ENCODE measurements at regions not wholly inside any gene's neighbourhood (a gene's known extent, or its start where the extent isn't known, plus 50 kb on each side); places are given as distances from the start of the nearest gene placed in this dataset.
A peak's percentile ranks its signal among the peaks of the same experiment; 100 is the strongest.

GRCh38 chr2:228652366-228652765, 470.9 kb upstream of the SPHKAP start:
- intact Hi-C loops (cut with DNase I) = no loop called here
- DNase-seq (no peak), ATAC-seq (no peak)
- Histone ChIP-seq H3K4me3 (no peak overlapping the region), H3K27me3 (ENCODE audit: insufficient read depth in 3 of 3, low read length in 2 of 3) (no peaks in the 10 kb centered on the region), H3K27ac (no peak overlapping the region), H3K36me3 (ENCODE audit: insufficient read depth in 1 of 2, low read depth in 1 of 2) (no peaks in the 10 kb centered on the region), H3K4me1 (no peaks in the 10 kb centered on the region), H3K9me3 (no peaks in the 10 kb centered on the region)
- TF ChIP-seq CTCF (IDR thresholded peaks at IDR 0.05) = no peak
- 55 to 68% (median 63%) methylated on average over 3 of the region's 3 CpGs for WGBS, 3 donors

- Histone ChIP-seq H3K4me3 (no peak overlapping the region), H3K27ac (no peak overlapping the region), H3K4me1 (no peaks in the 10 kb centered on the region), H3K27me3 (ENCODE audit: insufficient read depth in 3 of 3, low read length in 2 of 3) (no peaks in the 10 kb centered on the region), H3K36me3 (ENCODE audit: insufficient read depth in 1 of 2, low read depth in 1 of 2) (no peaks in the 10 kb centered on the region), H3K9me3 (no peaks in the 10 kb centered on the region)
- no peak for ATAC-seq
- TF ChIP-seq CTCF (IDR thresholded peaks at IDR 0.05) = no peak
- intact Hi-C loops (cut with DNase I) = no loop called here
- no peak for DNase-seq
- WGBS, 3 donors = 48 to 54% (median 49%) methylated on average over 2 of the region's 2 CpGs
These were observed 468.4 kb upstream of the SPHKAP start for GRCh38 chr2:228649876-228650275.

- H3K27ac ChIP-seq = no peak overlapping the region
- no peak overlapping the region for H3K4me3 ChIP-seq
- no peaks in the 10 kb centered on the region for H3K9me3 ChIP-seq
- H3K4me1 ChIP-seq = no peaks in the 10 kb centered on the region
- H3K27me3 ChIP-seq (ENCODE audit: insufficient read depth in 3 of 3, low read length in 2 of 3) = no peaks in the 10 kb centered on the region
- intact Hi-C loops (cut with DNase I) = no loop called here
- DNase-seq (no peak), ATAC-seq (peak in 2 of 4 donors; percentile 36 to 63)
- no peaks in the 10 kb centered on the region for H3K36me3 ChIP-seq (ENCODE audit: insufficient read depth in 1 of 2, low read depth in 1 of 2)
- WGBS, 3 donors = 32 to 40% (median 40%) methylated on average over 2 of the region's 2 CpGs
- TF ChIP-seq CTCF (IDR thresholded peaks at IDR 0.05) = no peak
These were observed 468.0 kb upstream of the SPHKAP start for GRCh38 chr2:228649447-228649846.

GRCh38 chr2:228648541-228648940, 467.1 kb upstream of the SPHKAP start:
- intact Hi-C loops (cut with DNase I) = no loop called here

More at GRCh38 chr2:228648541-228648940, 467.1 kb upstream of the SPHKAP start:
- no peaks in the 10 kb centered on the region for H3K27me3 ChIP-seq (ENCODE audit: insufficient read depth in 3 of 3, low read length in 2 of 3)
- DNase-seq (no peak), ATAC-seq (no peak)
- H3K4me1 ChIP-seq = no peaks in the 10 kb centered on the region
- no peaks in the 10 kb centered on the region for H3K9me3 ChIP-seq
- 90 to 98% (median 91%) methylated on average over 2 of the region's 2 CpGs for WGBS, 3 donors
- TF ChIP-seq CTCF (IDR thresholded peaks at IDR 0.05) = no peak
- no peak overlapping the region for H3K4me3 ChIP-seq
- H3K36me3 ChIP-seq (ENCODE audit: insufficient read depth in 1 of 2, low read depth in 1 of 2) = no peaks in the 10 kb centered on the region
- H3K27ac ChIP-seq = no peak overlapping the region

Data from psoas muscle (tissue), 7 donors.